GM21619 (cell line): ENCODE measurements at regions not wholly inside any gene's neighbourhood (a gene's known extent, or its start where the extent isn't known, plus 50 kb on each side); places are given as distances from the start of the nearest gene placed in this dataset.

Experiments
- ATAC-seq: cut with Tn5 transposase; IDR thresholded peaks from one replicate; pipeline ENCODE4 v1.9.1; 2021; ENCODE audit not compliant: unreplicated experiment

- no peak for ATAC-seq
Observed at GRCh38 chr2:81551040-81551634, 1246.6 kb upstream of the LRRTM1 start.

GRCh38 chr2:81550277-81550676, 1245.7 kb upstream of the LRRTM1 start:
- ATAC-seq = no peak

- no peak for ATAC-seq
Observed at GRCh38 chr2:81549646-81550045, 1245.1 kb upstream of the LRRTM1 start.

- ATAC-seq = no peak
Observed at GRCh38 chr2:81545626-81546025, 1241.1 kb upstream of the LRRTM1 start.

DNA sequence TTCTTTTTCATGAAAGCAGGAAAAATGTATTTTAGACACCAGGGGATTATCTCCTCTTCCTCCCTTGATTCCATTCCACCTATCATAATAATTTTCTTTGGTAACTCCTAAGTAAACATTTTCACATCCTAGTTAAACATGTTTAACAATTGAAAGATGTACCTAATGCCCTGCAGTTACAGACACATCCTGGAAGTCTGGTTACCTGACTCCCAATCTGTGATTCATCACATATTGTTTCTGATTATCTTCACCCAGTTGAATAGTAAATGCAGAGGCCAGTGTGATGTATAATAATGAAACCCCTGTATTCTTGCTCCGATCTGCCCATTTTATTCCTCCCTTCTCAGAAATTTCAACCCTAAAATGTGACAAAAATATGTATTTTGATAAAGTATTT, 1237.6 kb upstream of the LRRTM1 start:
- no peak for ATAC-seq

DNA sequence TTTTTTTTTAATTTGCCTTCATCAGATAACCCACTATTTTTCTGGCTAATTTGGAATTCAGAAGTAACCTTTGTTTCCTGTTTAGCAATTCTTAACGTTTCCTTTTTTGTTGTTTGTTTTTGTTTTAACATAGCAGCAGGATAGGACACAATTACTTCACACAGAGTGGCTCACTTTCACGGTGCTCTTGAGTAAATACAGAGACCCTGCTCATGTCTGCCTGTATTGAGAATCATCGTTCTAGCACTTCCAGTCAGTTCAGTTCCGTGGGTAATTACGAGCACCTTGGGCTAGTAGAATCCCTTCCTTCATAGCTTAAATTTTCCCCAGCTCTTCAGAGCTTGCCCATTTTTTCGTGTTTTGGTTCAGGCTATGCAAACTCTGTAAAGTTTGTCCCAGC, 1225.4 kb upstream of the LRRTM1 start:
- ATAC-seq = no peak

GRCh38 chr2:81528852-81529480, 1224.4 kb upstream of the LRRTM1 start:
- ATAC-seq = peak; percentile 69

- ATAC-seq = no peak
Observed at GRCh38 chr2:81523344-81523743, 1218.8 kb upstream of the LRRTM1 start.

- no peak for ATAC-seq
Observed at GRCh38 chr2:81513328-81513727, 1208.8 kb upstream of the LRRTM1 start.

DNA sequence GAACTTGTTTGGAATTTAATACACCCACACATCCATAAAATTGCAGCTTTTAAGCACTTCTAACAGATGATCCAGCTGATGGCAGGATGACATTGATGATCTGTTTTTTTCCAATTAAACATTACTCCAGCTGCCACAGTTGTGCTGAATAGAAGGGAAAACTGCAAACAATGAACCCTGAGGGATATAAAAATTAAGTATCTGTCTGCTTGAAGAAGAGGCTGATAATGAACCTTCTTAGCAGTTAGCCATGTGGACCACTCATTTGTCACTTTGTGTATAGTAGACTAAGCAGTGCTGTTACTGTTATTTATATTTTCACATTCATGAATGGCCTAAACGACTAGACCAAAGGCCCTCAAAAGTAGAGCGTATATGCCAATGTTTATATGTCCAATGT, 1201.0 kb upstream of the LRRTM1 start:
- no peak for ATAC-seq

DNA sequence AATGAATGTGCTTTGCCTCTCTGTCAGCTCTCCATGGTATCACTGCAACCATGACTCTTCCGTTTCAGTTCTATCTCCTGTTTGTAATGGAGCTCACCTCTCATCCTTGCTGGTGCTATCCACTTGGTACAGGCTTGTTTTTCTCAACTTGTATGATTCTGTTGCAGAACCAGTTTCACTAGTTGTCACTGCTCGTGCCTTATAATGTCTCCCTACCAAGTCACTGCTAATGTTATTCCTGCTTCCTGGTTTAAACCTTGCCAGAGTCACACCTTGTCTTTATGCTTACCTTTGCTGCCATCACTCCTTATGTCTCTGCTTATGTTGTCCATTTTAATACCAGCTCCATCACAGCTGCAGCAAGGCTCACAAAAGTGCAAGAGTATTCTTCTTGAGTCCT, 1191.0 kb upstream of the LRRTM1 start:
- ATAC-seq = no peak

DNA sequence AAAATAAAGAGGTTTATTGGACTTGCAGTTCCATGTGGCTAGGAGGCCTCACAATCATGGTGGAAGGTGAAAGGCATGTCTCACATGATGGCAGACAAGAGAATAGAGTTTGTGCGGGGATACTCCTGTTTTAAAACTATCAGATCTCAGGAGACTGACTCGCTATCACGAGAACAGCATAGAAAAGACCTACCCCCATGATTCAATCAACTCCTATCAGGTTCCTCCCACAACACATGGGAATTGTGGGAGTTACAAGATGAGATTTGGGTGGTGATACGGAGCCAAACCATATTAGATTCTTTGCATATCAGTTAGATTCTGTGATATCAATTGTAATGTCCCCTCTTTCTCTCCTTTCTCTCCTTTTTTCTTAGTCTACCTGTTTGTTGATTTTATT, 1178.7 kb upstream of the LRRTM1 start:
- no peak for ATAC-seq

DNA sequence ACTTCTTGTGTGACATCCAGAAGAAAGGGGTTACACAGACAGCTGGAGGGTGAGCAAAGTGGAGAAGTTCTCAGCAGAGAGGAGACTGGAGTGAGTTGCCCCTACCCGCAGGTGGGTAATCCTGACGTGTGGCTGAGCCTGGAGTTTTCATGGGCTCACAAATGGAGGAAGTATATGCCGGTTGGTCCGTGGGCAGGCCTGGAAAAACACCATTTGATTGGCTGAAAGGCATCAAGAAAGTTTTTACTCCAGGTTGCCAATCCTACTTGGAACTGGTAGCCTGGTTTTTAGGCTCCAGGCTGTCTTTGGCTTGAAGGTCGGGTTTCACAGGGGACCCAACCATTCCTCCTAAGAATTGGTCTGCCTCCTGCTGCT, 1177.4 kb upstream of the LRRTM1 start:
- no peak for ATAC-seq

DNA sequence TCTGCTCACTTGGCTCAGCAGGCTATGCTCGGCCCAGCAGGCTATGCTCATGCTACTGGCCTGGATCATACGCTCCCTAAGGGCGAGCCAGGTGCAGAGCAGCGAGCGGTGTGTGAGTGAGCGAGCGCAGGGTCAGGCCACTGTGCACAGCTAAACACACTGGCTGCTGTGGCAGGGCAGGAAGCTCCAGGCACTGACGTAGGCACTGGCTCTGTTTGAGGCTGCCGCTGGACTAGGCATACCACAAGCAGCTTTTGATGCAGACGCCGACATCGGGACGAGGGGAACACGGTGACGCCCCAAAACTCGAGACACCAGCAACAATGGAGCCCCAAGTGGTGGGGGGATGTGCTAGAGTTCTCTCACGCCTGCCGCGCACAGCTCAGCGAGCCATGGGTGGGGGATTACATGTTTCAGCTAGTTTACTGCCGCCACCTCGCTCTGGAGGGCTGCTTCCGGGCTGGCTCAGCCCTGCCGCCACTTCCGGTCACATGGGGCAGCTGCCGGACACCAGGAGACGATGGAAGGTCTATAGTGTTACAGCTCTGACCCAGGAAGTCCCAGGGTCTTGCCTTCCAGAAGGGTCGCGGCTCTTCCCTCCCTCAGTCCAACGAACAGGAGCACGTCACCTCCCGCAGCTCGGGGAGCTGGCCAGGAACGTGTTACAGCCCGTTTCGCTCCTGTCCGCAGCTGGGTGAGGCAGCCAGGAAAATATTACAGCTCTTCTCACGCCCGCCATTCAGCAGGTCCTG, 1176.9 kb upstream of the LRRTM1 start:
- ATAC-seq = no peak

GRCh38 chr2:81467096-81467495, 1162.5 kb upstream of the LRRTM1 start:
- ATAC-seq = no peak

DNA sequence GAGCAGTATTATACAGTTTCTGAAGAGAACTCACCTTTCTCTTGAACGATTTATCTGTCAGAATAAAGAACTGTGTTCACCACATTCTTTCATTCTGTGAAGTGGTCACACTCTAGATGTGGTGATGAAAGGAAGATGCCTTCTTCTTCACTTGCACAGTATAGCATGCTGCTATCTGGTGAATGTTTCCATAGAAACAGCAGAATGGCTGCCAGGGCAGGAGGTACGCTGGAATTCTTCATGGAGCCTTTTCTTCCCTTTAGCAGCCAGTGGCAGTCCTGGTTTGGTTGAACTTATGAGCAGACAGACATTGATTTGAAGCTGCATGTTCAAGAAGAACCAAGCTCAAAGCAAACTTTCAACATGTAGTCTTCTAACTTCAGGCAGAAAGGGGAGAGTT, 1157.9 kb upstream of the LRRTM1 start:
- no peak for ATAC-seq

- no peak for ATAC-seq
Observed at GRCh38 chr2:81445176-81445575, 1140.6 kb upstream of the LRRTM1 start.

DNA sequence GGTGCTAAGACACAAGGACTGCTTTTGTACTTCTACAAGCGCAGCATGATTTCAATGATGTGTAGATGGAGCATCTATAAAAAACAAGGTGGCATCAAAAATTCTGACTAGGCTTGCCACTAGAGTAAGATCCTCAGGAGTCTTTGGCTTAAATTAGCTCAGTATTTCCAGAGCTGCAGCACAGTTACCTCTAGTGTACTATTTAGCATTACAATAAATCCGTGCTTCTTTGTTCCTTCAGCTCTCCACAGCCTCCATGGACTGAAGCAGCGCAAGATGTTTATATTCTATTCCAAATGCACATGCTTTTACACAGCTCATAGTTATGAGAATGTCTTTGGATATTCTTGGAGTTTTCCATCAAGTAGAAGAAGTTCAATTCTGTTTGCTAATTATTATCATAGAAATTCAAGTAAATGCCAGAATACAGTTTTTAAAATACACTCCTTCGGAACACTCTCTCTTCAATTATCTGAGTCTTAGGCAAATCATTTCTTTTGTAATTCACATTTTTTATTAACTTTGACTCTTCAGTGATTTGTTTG, 1133.0 kb upstream of the LRRTM1 start:
- ATAC-seq = no peak

DNA sequence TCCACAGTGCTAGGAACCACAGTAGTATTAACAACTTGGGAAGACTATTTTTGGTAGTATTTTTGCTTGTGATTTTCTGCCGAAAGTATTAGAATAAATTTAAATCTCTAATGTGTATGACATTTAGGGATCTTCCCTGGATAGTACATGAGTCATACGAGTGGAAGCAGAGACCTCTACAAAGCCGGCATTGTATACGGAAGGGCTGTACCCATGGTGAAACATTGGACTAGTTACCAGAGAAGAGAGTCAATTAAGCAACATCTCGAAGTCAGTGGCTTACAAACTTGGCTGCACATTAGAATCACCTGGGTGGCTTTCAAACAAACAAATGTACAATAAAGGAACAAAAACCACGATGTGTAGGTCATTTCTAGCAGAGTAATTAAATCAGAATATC, 1131.7 kb upstream of the LRRTM1 start:
- ATAC-seq = no peak

GRCh38 chr2:81412681-81413080, 1108.1 kb upstream of the LRRTM1 start:
- no peak for ATAC-seq

- ATAC-seq = no peak
Observed at GRCh38 chr2:81403508-81403907, 1099.0 kb upstream of the LRRTM1 start.

GRCh38 chr2:81396417-81397019, 1092.0 kb upstream of the LRRTM1 start:
- ATAC-seq = no peak
